GM18873 (cell line): ENCODE measurements at regions not wholly inside any gene's neighbourhood (a gene's known extent, or its start where the extent isn't known, plus 50 kb on each side); places are given as distances from the start of the nearest gene placed in this dataset.
A peak's percentile ranks its signal among the peaks of the same experiment; 100 is the strongest.
"Not testable (repeated sequence)": the region's sequence is repeated elsewhere in the genome, so short reads cannot be mapped to it uniquely, and the experiment has no call there.

ENCODE experiments used
- ATAC-seq: cut with Tn5 transposase; IDR thresholded peaks from one replicate; pipeline ENCODE4 v1.9.1; 2021; ENCODE audit warnings: mild to moderate bottlenecking, moderate library complexity, moderate number of reproducible peaks; ENCODE audit not compliant: unreplicated experiment, low FRiP score

GRCh38 chr2:204138206-204138605 lies 201.6 kb downstream of the ICOS start:
- no peak for ATAC-seq

- ATAC-seq: no peak
Observed at GRCh38 chr2:204140246-204140645, 203.7 kb downstream of the ICOS start.

GRCh38 chr2:204143216-204144014 lies 206.9 kb downstream of the ICOS start:
- ATAC-seq: no peak

GRCh38 chr2:204144492-204144891 lies 207.9 kb downstream of the ICOS start:
- no peak for ATAC-seq

- ATAC-seq: peak; percentile 77
Observed at GRCh38 chr2:204145263-204145751, 208.7 kb downstream of the ICOS start.

- ATAC-seq: no peak
Observed at GRCh38 chr2:204145791-204146190, 209.2 kb downstream of the ICOS start.

- not testable (repeated sequence) for ATAC-seq
Observed at GRCh38 chr2:204147040-204147439, 210.5 kb downstream of the ICOS start.

GRCh38 chr2:204150721-204151120 lies 214.2 kb downstream of the ICOS start:
- no peak for ATAC-seq

GRCh38 chr2:204152616-204153015 lies 216.1 kb downstream of the ICOS start:
- no peak for ATAC-seq

GRCh38 chr2:204154863-204155262 lies 218.3 kb downstream of the ICOS start:
- ATAC-seq: no peak

GRCh38 chr2:204156456-204156855 lies 219.9 kb downstream of the ICOS start:
- ATAC-seq: no peak

- ATAC-seq: no peak
Observed at GRCh38 chr2:204157684-204158083, 221.1 kb downstream of the ICOS start.

- no peak for ATAC-seq
Observed at GRCh38 chr2:204159526-204159925, 223.0 kb downstream of the ICOS start.

GRCh38 chr2:204160989-204161388 lies 224.4 kb downstream of the ICOS start:
- no peak for ATAC-seq

- ATAC-seq: no peak
Observed at GRCh38 chr2:204161886-204162285, 225.3 kb downstream of the ICOS start.

GRCh38 chr2:204166961-204167360 lies 230.4 kb downstream of the ICOS start:
- no peak for ATAC-seq

GRCh38 chr2:204167670-204168069 lies 231.1 kb downstream of the ICOS start:
- ATAC-seq: not testable (repeated sequence)

GRCh38 chr2:204170411-204170810 lies 233.8 kb downstream of the ICOS start:
- ATAC-seq: no peak

GRCh38 chr2:204171432-204172144 lies 235.0 kb downstream of the ICOS start:
- ATAC-seq: no peak

GRCh38 chr2:204172145-204172600 lies 235.6 kb downstream of the ICOS start:
- no peak for ATAC-seq

- ATAC-seq: no peak
Observed at GRCh38 chr2:204174034-204174433, 237.5 kb downstream of the ICOS start.
